Choroid plexus epithelial cell (primary cell): ENCODE measurements at regions not wholly inside any gene's neighbourhood (a gene's known extent, or its start where the extent isn't known, plus 50 kb on each side); places are given as distances from the start of the nearest gene placed in this dataset.
"Not testable (repeated sequence)": the region's sequence is repeated elsewhere in the genome, so short reads cannot be mapped to it uniquely, and the experiment has no call there.

Source experiments
- DNase-seq: peaks from one replicate; pipeline ENCODE4 v3.0.0-alpha.2; 2010; ENCODE audit warnings: low read depth
- H3K4me3 ChIP-seq: 2 replicates; pipeline ENCODE4 v1.5.1; 2011; ENCODE audit warnings: low read depth, mild to moderate bottlenecking, control low read depth, low read length, moderate library complexity
- TF ChIP-seq, protein P1 (sequence below): conservative IDR thresholded peaks from 2 replicates; pipeline ENCODE4 v1.5.1; 2011; ENCODE audit warnings: low read depth, mild to moderate bottlenecking, control low read depth, inconsistent platforms, low read length, moderate library complexity

DNA sequence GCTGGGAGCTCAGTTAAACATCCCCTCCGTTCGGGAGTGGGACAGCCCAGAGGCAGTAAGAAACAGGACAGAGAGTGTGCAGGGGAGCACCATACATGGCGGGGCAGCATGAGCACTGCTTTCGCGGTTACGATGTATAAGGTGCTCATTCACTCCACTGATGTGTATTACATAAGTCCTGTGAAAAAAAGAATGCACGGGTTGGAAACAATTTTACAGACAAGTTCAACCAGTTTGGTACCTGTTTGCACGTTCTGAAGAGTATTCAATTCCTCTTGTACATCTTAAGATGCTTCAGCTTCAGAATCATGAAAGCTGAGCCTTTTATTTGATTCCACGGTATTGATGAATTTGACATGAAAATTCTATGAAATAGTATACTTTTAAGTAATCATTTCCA is 97.8 kb upstream of the NETO1 start:
- DNase-seq, result no peak
- TF ChIP-seq, protein P1, sequence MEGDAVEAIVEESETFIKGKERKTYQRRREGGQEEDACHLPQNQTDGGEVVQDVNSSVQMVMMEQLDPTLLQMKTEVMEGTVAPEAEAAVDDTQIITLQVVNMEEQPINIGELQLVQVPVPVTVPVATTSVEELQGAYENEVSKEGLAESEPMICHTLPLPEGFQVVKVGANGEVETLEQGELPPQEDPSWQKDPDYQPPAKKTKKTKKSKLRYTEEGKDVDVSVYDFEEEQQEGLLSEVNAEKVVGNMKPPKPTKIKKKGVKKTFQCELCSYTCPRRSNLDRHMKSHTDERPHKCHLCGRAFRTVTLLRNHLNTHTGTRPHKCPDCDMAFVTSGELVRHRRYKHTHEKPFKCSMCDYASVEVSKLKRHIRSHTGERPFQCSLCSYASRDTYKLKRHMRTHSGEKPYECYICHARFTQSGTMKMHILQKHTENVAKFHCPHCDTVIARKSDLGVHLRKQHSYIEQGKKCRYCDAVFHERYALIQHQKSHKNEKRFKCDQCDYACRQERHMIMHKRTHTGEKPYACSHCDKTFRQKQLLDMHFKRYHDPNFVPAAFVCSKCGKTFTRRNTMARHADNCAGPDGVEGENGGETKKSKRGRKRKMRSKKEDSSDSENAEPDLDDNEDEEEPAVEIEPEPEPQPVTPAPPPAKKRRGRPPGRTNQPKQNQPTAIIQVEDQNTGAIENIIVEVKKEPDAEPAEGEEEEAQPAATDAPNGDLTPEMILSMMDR, result no peak
- no peak overlapping the region for H3K4me3 ChIP-seq

DNA sequence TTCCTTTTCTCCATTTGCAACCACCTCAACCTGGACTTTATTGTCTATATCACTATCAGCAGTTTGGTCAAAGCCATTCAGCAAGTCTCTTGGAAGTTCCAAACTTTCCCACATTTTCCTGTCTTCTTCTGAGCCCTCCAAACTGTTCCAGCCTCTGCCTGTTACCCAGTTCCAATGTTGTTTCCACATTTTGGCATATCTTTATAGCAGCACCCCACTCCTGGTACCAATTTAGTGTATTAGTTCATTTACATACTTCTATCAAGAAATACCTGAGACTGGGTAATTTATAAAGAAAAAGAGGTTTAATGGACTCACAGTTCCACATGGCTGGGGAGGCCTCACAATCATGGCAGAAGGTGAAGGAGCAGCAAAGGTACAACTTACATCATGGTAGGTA is 90.4 kb upstream of the NETO1 start:
- not testable (repeated sequence) for H3K4me3 ChIP-seq, DNase-seq

DNA sequence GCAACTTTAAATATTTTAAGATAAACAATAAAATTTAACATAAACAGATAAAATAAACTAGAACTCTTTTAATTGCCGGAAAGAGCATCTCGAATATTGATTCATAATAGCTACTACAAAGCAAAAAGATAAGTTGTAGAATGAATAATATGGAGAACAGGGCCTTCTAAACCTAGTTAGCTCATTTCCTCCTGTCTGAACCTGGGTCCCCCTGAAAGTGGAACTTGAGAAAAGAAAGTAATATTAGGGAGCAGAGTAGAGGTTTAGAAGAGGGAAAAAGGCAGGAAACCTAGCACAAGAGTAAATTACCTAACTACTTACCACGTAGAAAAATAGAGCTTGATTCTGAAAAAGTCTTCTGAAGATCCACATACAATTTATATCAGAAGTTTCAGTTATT is 80.7 kb upstream of the NETO1 start:
- TF ChIP-seq, protein P1, result no peak

DNA sequence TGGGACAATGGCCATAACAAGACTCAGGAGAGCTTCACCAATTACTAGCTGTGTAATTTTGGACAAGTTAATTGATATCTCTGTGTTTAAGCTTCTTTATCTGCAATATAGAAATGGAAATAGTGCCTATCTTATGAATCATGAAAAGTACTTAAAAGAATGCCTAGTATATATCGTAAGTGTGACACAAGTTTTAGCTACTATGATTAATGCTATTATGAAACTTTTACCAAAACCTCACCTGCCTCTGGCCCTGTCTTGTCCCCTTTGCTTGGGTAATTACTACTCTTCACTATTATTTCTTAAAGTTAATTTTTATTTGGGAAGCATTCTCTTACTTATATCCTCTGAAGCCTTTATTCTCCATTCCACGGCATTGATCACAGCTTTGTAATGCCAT is 75.0 kb upstream of the NETO1 start:
- no peak overlapping the region for H3K4me3 ChIP-seq
- DNase-seq, result no peak
- TF ChIP-seq, protein P1, result no peak

More for the DNA sequence above, 80.7 kb upstream of the NETO1 start:
- H3K4me3 ChIP-seq, result no peak overlapping the region
- DNase-seq, result no peak

DNA sequence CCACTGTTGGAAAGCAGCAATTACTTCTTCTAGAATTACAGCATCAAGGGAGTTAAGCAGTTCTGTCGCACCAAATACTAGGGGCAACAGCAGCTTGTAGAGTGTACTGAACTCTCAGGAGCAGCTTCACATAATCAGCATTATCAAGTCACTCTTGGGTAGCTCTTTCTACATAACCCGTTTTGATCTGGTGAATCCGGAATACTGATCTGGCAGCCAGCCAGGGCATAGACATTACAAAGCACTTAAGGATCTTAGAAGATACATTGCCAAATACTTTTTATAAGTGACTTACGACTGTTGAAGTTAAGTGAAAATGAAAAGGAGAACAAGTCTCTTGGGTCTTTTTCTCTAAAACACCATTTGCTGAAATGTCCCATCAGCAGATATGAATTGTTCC is 73.2 kb upstream of the NETO1 start:
- TF ChIP-seq, protein P1, result no peak
- H3K4me3 ChIP-seq, result no peak overlapping the region
- peak; percentile 1 for DNase-seq

DNA sequence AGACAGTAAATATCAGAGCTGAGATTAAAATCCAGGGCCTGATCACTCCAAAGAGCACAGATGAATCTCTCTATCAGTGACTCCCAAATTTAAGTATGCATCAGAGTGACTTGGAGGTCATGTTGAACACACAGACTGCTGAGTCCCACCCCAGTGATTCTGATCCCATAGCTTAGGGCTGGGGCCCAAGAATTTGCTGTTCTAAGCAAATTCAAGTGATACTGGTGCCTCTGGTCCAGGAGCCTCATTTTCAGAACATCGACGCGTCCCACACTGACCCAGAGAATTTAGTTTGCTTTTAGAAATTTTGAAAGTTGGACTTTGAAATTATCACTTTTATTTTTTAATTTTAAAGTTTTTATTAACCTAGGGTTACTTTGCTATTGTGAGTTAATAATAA is 72.7 kb upstream of the NETO1 start:
- no peak for DNase-seq
- no peak overlapping the region for H3K4me3 ChIP-seq
- TF ChIP-seq, protein P1, result no peak

DNA sequence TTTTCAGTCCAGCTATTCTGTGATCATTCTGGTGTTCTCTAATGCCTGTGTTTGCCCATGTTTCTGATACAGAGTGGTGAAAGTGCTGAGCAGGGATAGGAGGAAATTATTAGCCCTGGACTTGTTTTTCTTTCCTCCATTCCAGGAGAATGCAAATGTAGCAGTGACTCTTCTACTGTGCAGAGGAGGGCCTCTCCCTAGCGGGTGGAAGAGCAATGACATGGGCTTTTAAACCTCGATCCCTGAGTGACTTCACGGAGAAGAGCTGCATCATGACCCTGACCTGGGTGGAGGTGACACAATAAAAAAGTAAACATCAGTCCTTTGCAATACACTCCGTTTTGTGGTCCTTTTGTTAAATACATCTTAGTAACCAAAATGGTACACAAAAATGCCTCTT is 68.0 kb upstream of the NETO1 start:
- TF ChIP-seq, protein P1, result no peak
- DNase-seq, result no peak
- H3K4me3 ChIP-seq, result no peak overlapping the region

DNA sequence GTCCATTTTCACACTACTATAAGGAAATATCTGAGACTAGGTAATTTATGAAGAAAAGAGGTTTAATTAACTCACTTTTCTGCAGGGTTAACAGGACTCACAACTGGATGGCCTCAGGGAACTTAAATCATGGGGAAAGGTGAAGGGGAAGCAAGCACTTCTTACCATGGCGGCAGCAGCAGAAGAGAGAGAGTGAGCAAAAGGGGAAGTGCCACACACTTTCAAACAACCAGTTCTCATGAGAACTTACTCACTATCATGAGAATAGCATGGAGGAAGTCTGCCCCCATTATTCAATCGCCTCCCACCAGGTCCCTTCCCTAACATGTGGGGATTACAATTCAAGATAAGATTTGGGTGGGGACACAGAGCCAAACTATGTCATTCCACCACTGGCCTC is 55.1 kb upstream of the NETO1 start:
- no peak overlapping the region for H3K4me3 ChIP-seq
- TF ChIP-seq, protein P1, result no peak
- no peak for DNase-seq
